ENCODE measurements at regions not wholly inside any gene's neighbourhood (a gene's known extent, or its start where the extent isn't known, plus 50 kb on each side); places are given as distances from the start of the nearest gene placed in this dataset.

DNA sequence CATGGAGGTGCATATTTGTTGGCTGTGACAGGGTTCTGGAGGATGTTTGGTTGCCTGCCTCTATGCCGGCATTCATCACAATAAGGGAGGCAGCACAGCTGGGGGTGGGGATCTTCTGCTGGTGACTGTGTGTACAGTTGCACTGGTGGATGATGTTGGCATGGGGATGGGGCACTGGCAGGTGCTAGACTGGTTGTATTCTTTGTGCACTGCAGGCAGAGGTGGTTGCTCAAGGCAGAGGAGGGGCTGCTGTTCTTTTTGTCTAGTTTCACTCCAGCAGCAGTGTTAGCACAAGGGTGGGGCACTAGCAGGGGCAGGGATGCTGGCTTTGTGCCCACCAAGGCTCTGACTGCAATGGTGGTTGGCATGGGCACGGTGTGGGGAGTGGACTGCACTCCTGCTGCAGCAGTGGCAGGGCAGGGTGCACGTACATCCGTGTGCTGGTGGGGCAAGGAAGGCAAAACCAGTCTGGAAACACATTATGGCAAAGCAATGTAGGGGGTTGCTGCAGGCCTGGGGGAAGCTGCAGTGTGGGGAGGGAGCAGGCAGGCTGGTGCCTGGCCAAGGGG lies 69.3 kb downstream of the ISOC1 start:
- DNase-seq (ENCODE audit: low spot score, unreplicated experiment), result no peak
- Mint-ChIP-seq H3K9me3 (ENCODE audit: low read depth) (peaks cover 22% of the 10 kb centered on the region), H3K27ac (no peak overlapping the region), H3K4me3 (ENCODE audit: low read depth) (no peak overlapping the region), H3K4me1 (ENCODE audit: low read depth) (no peaks in the 10 kb centered on the region), H3K27me3 (no peaks in the 10 kb centered on the region), H3K36me3 (ENCODE audit: insufficient read depth) (peaks cover 3% of the 10 kb centered on the region)
- TF ChIP-seq, protein P1, sequence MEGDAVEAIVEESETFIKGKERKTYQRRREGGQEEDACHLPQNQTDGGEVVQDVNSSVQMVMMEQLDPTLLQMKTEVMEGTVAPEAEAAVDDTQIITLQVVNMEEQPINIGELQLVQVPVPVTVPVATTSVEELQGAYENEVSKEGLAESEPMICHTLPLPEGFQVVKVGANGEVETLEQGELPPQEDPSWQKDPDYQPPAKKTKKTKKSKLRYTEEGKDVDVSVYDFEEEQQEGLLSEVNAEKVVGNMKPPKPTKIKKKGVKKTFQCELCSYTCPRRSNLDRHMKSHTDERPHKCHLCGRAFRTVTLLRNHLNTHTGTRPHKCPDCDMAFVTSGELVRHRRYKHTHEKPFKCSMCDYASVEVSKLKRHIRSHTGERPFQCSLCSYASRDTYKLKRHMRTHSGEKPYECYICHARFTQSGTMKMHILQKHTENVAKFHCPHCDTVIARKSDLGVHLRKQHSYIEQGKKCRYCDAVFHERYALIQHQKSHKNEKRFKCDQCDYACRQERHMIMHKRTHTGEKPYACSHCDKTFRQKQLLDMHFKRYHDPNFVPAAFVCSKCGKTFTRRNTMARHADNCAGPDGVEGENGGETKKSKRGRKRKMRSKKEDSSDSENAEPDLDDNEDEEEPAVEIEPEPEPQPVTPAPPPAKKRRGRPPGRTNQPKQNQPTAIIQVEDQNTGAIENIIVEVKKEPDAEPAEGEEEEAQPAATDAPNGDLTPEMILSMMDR (IDR thresholded peaks at IDR 0.05; ENCODE audit: unreplicated experiment), result no peak

DNA sequence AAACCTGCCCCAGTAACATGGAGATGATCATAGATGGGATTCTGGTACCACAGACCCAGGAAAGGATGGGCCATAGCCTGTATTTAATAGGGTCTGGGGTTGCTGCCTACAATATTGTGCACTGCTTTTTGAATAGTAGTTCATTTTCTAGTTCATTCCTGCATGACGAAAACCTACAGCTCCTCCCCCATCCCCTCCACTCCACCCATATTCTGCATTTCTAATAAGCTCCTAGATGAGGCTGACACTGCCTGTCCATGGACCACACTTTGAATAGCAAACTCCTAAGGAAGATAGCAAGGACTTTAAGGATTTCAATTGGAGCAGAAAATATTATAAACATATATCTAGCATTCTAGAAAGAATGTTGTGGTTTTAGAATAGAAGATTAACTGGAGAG lies 75.5 kb downstream of the ISOC1 start:
- no peak overlapping the region for H3K27ac Mint-ChIP-seq
- H3K27me3 Mint-ChIP-seq, result no peaks in the 10 kb centered on the region
- TF ChIP-seq, protein P1 (IDR thresholded peaks at IDR 0.05; ENCODE audit: unreplicated experiment), result no peak
- H3K36me3 Mint-ChIP-seq (ENCODE audit: insufficient read depth), result no peaks in the 10 kb centered on the region
- no peak for DNase-seq (ENCODE audit: low spot score, unreplicated experiment)
- H3K4me3 Mint-ChIP-seq (ENCODE audit: low read depth), result no peak overlapping the region
- H3K9me3 Mint-ChIP-seq (ENCODE audit: low read depth), result no peaks in the 10 kb centered on the region
- no peaks in the 10 kb centered on the region for H3K4me1 Mint-ChIP-seq (ENCODE audit: low read depth)

DNA sequence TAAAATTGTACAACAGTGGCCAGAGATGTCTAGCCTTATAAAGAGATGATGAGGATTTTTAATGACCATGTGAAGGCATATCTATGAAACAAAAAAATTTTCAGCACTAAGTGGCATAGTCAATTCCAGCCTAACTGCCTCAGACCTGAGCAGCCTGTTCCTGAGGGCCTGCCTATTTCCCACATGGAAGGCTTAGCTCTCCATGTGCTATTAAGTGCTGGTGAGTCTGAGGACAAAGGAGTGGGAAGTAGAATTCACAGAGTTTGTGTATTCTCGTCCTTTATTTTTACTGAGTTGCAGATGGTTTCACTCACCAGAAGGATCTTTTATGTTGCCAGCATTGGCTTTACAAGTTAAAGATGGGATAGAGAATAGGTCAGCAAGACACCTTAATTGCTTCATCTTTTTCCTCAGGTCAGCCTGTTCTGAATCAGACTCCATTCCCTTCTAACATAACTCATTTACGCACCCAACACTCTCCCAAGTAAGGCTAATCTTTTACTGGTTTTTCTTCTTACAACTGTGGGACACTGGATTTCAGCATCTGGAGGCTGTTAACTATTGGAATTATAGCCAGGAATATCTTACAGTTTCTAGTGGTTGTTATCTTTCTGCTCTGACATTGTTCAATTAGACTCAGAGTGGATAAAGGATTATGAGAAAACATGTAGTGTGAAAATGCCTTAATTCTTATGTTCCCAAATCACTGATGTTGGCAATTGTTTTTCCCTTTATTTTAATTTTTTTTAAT lies 76.8 kb downstream of the ISOC1 start:
- Mint-ChIP-seq H3K4me1 (ENCODE audit: low read depth) (no peaks in the 10 kb centered on the region), H3K9me3 (ENCODE audit: low read depth) (no peaks in the 10 kb centered on the region), H3K27ac (no peak overlapping the region), H3K36me3 (ENCODE audit: insufficient read depth) (no peaks in the 10 kb centered on the region), H3K4me3 (ENCODE audit: low read depth) (no peak overlapping the region), H3K27me3 (no peaks in the 10 kb centered on the region)
- TF ChIP-seq, protein P1 (IDR thresholded peaks at IDR 0.05; ENCODE audit: unreplicated experiment), result no peak
- no peak for DNase-seq (ENCODE audit: low spot score, unreplicated experiment)

DNA sequence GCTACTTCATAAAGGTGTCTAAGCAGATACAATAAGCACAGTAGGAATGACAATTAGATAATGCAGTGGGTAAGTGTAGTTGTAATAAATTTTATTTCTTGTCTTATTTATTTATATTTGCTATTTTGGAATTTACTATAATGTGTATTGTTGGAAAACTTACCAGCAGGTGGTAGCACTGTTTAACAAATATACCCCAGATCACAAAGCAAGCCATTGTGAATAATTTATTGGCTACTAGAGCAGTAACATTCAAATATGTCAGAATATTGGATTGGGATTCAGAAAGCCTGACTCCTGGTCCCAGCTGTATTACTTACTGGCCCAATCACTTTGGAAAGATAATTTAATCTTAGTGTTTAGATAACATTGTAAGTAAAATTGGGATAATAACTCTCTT lies 78.0 kb downstream of the ISOC1 start:
- no peaks in the 10 kb centered on the region for H3K4me1 Mint-ChIP-seq (ENCODE audit: low read depth)
- H3K4me3 Mint-ChIP-seq (ENCODE audit: low read depth), result no peak overlapping the region
- H3K27me3 Mint-ChIP-seq, result no peaks in the 10 kb centered on the region
- no peak overlapping the region for H3K27ac Mint-ChIP-seq
- TF ChIP-seq, protein P1 (IDR thresholded peaks at IDR 0.05; ENCODE audit: unreplicated experiment), result peak; percentile 59
- no peaks in the 10 kb centered on the region for H3K36me3 Mint-ChIP-seq (ENCODE audit: insufficient read depth)
- DNase-seq (ENCODE audit: low spot score, unreplicated experiment), result no peak
- H3K9me3 Mint-ChIP-seq (ENCODE audit: low read depth), result no peaks in the 10 kb centered on the region

DNA sequence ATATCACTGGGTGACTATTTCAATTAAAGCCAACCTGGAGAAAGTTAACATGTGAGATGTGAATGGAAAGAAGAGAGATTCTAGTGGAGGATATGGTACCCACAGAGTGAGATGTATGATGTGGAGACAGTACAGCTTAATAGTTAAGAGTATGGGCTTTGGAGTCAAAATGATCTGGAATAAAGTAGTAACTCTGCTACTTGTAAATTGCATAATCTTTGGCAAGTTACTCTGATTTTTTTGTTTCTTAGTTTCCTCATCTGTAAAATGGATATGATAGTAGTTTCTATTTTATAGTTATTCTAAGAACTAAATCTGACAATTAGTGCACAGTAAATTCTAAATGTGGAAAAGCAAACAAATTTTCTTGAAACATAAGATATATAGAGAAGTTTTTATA lies 79.2 kb downstream of the ISOC1 start:
- H3K27me3 Mint-ChIP-seq, result no peaks in the 10 kb centered on the region
- no peaks in the 10 kb centered on the region for H3K9me3 Mint-ChIP-seq (ENCODE audit: low read depth)
- no peaks in the 10 kb centered on the region for H3K4me1 Mint-ChIP-seq (ENCODE audit: low read depth)
- TF ChIP-seq, protein P1 (IDR thresholded peaks at IDR 0.05; ENCODE audit: unreplicated experiment), result no peak
- no peak for DNase-seq (ENCODE audit: low spot score, unreplicated experiment)
- H3K4me3 Mint-ChIP-seq (ENCODE audit: low read depth), result no peak overlapping the region
- no peaks in the 10 kb centered on the region for H3K36me3 Mint-ChIP-seq (ENCODE audit: insufficient read depth)
- H3K27ac Mint-ChIP-seq, result no peak overlapping the region

All from progenitor cell of endocrine pancreas (in vitro differentiated cells).